HepG2 (cell line): ENCODE measurements at regions not wholly inside any gene's neighbourhood (a gene's known extent, or its start where the extent isn't known, plus 50 kb on each side); places are given as distances from the start of the nearest gene placed in this dataset.

Source experiments
- ATAC-seq: fragments of 200-7000 bp; cut with Tn5 transposase; 3 replicates; pipeline ENCODE4 v1.9.1; 2020; ENCODE audit warnings: mild to moderate bottlenecking, moderate library complexity
- BruUV-seq: library from RNA; stranded (reverse); fragments of 400-500 nt; replicated peaks from 2 replicates; lab custom pipeline; 2021; lab: Mats Ljungman, UMichigan
- CTCF ChIA-PET: fragments of 300-600 bp; formaldehyde crosslinking; extraction: SDS; loops from one replicate; lab custom pipeline; 2021; ENCODE audit warnings: low total read pairs, inconsistent platforms, low intra/inter-chr PET ratio; lab: Yijun Ruan, JAX
- POLR2A ChIA-PET: fragments of 350-600 bp; sonication (Branson Sonifier 250); formaldehyde crosslinking; loops from one replicate; lab custom pipeline; 2020; ENCODE audit warnings: antibody characterized with exemption, inconsistent platforms; lab: Yijun Ruan, JAX
- DNase-seq: peaks from one replicate; pipeline ENCODE4 v3.0.0-alpha.2; 2015; ENCODE audit warnings: low spot score
- FAIRE-seq: peaks from 3 replicates; lab custom pipeline; 2011; peaks lifted over from hg19 to GRCh38; lab: Jason Lieb, UNC
- H2AFZ ChIP-seq: one replicate; pipeline ENCODE4 v1.6.1; 2011; ENCODE audit warnings: low read length, inconsistent platforms
- H3K27ac ChIP-seq: fragments of 300-600 bp; 3 replicates; pipeline ENCODE4 v1.8.0; 2011; ENCODE audit warnings: mixed run types, mild to moderate bottlenecking, mixed read lengths, low read length, inconsistent platforms; ENCODE audit not compliant: insufficient read depth; ENCODE audit errors: extremely low read length
- H3K27me3 ChIP-seq, 2 experiments: fragments of 200-600 bp in 1 of 2; 2 replicates in 1 of 2; 3 replicates in 1 of 2; pipeline versions ENCODE4 v1.6.0 to v1.8.0; 2011; ENCODE audit warnings: low read length in 2 of 2, mild to moderate bottlenecking in 2 of 2, moderate library complexity in 2 of 2, inconsistent platforms in 1 of 2; ENCODE audit not compliant: insufficient read depth in 2 of 2, control insufficient read depth in 1 of 2
- H3K36me3 ChIP-seq, 2 experiments: fragments of 200-600 bp in 1 of 2; replicated peaks in 1 of 2; 2 replicates in 1 of 2; 3 replicates in 1 of 2; pipeline versions ENCODE4 v1.5.1 to v1.8.0; 2011; ENCODE audit warnings: low read length in 2 of 2, inconsistent platforms in 1 of 2; ENCODE audit not compliant: insufficient read depth in 2 of 2, control insufficient read depth in 1 of 2
- H3K4me1 ChIP-seq: 2 replicates; pipeline ENCODE4 v1.5.1; 2012; ENCODE audit warnings: low read length, inconsistent platforms; ENCODE audit not compliant: insufficient read depth
- H3K4me2 ChIP-seq: 2 replicates; pipeline ENCODE4 v1.6.0; 2011; ENCODE audit warnings: low read depth, low read length, inconsistent platforms
- H3K4me3 ChIP-seq, 3 experiments: fragments of 200-600 bp in 1 of 3; sonication (generic), shearing (Covaris generic) in 1 of 3; replicated peaks in 1 of 3; 2 replicates each; pipeline ENCODE4 v1.5.1; 2011 to 2016; ENCODE audit warnings: low read length in 3 of 3, inconsistent platforms in 2 of 3, low read depth in 2 of 3, mild to moderate bottlenecking in 2 of 3, control low read depth in 1 of 3, mixed read lengths in 1 of 3; ENCODE audit not compliant: insufficient read depth in 1 of 3
- H3K79me2 ChIP-seq: one replicate; pipeline ENCODE4 v1.6.1; 2011; ENCODE audit warnings: low read length, inconsistent platforms; ENCODE audit not compliant: insufficient read depth
- H3K9ac ChIP-seq: 2 replicates; pipeline ENCODE4 v1.6.0; 2011; ENCODE audit warnings: mild to moderate bottlenecking, low read depth, low read length, inconsistent platforms; ENCODE audit not compliant: insufficient read depth
- H3K9me3 ChIP-seq: 2 replicates; pipeline ENCODE4 v1.5.1; 2012; ENCODE audit warnings: mild to moderate bottlenecking, low read length
- H4K20me1 ChIP-seq: 2 replicates; pipeline ENCODE4 v1.6.0; 2011; ENCODE audit warnings: inconsistent platforms, mild to moderate bottlenecking, low read length, moderate library complexity; ENCODE audit not compliant: insufficient read depth
- STAG1 ChIP-seq: sonication (generic); formaldehyde crosslinking; IDR thresholded peaks from 2 replicates; pipeline ENCODE4 v1.4.0; 2020; ENCODE audit warnings: missing genetic modification reagents
- TBL1XR1 ChIP-seq: fragments of 150-350 bp; IDR thresholded peaks from 2 replicates; pipeline ENCODE4 v1.6.1; 2014; ENCODE audit warnings: borderline replicate concordance, low read length; ENCODE audit not compliant: partially characterized antibody
- WIZ ChIP-seq: sonication (generic); formaldehyde crosslinking; IDR thresholded peaks from 2 replicates; pipeline ENCODE4 v1.5.1; 2020; ENCODE audit warnings: mild to moderate bottlenecking, missing genetic modification reagents
- ZNF235 ChIP-seq: sonication (generic); formaldehyde crosslinking; IDR thresholded peaks from 2 replicates; pipeline ENCODE4 v1.8.1; 2023; ENCODE audit warnings: mild to moderate bottlenecking, missing genetic modification reagents, borderline replicate concordance
- ZNF556 ChIP-seq: sonication (generic); formaldehyde crosslinking; IDR thresholded peaks from 2 replicates; pipeline ENCODE4 v1.4.0; 2020; ENCODE audit warnings: mild to moderate bottlenecking, missing genetic modification reagents, borderline replicate concordance
- ZNF570 ChIP-seq: sonication (generic); formaldehyde crosslinking; IDR thresholded peaks from 2 replicates; pipeline ENCODE4 v1.4.0; 2020; ENCODE audit warnings: mild to moderate bottlenecking, missing genetic modification reagents, borderline replicate concordance
- WGBS: methylation state at CpG from one replicate; pipeline ENCODE4 v1.1.6; 2017; ENCODE audit warnings: low lambda C conversion rate; 5-methylcytosine and 5-hydroxymethylcytosine counted together
- in situ Hi-C: cut with HindIII; loops from 2 replicates; pipeline ENCODE4 v1.10.0; 2017; ENCODE audit warnings: low pct_unique_long_range_greater_than_20kb; ENCODE audit not compliant: extremely low pct_ligation_motif_present
- intact Hi-C: fragments of 100-400 bp; cut with micrococcal nuclease; formaldehyde crosslinking; loops from one replicate; pipeline ENCODE4 v1.10.0; 2022; ENCODE audit not compliant: unreplicated experiment
- TF ChIP-seq, protein P1 (sequence below): sonication (generic); formaldehyde crosslinking; IDR thresholded peaks from 2 replicates; pipeline ENCODE4 v1.9.0; 2021; ENCODE audit warnings: missing genetic modification reagents, mild to moderate bottlenecking, borderline replicate concordance
- TF ChIP-seq, protein P2 (sequence below): sonication (generic); formaldehyde crosslinking; IDR thresholded peaks from 2 replicates; pipeline ENCODE4 v1.5.0; 2020; ENCODE audit warnings: mild to moderate bottlenecking, missing genetic modification reagents, moderate library complexity
- TF ChIP-seq, protein P3 (sequence below): sonication (generic); formaldehyde crosslinking; IDR thresholded peaks from 2 replicates; pipeline ENCODE4 v1.4.0; 2020; ENCODE audit warnings: missing genetic modification reagents
- TF ChIP-seq, protein P4 (sequence below): sonication (generic); formaldehyde crosslinking; IDR thresholded peaks from 2 replicates; pipeline ENCODE4 v1.4.0; 2020; ENCODE audit warnings: low read depth, mild to moderate bottlenecking, missing genetic modification reagents
- TF ChIP-seq, protein P5 (sequence below): sonication (generic); formaldehyde crosslinking; IDR thresholded peaks from 2 replicates; pipeline ENCODE4 v1.8.1; 2023; ENCODE audit warnings: mild to moderate bottlenecking, inconsistent platforms, moderate library complexity, missing genetic modification reagents, borderline replicate concordance

DNA sequence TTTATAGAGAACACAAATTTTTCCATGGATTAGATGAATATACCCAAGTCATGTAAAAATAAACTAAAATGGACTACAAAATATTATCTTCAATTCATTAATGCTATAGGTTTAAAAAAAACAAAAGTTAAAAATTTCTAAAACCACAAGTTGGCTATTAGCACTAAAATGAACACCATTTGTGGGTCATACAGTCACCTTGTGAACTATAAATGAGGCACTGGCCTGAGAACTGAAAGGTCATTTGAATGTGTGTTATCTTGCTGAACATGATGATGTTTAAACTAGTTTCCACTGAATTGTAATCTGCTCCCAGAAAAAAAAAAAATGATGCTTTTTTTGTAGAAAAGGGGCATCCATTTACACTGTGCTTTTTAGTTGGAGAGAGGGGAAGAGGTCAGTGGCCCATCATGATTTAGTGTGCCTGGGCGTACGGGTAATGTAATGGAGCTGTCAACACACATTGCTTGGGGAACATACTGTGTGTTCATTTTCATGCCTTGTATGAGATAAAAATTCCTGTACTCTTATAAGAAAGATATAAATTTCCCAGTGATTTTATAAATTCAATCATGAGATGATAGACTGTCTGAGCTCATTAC lies 96.6 kb upstream of the FKBP1C start (continued):
- TF ChIP-seq, protein P1, sequence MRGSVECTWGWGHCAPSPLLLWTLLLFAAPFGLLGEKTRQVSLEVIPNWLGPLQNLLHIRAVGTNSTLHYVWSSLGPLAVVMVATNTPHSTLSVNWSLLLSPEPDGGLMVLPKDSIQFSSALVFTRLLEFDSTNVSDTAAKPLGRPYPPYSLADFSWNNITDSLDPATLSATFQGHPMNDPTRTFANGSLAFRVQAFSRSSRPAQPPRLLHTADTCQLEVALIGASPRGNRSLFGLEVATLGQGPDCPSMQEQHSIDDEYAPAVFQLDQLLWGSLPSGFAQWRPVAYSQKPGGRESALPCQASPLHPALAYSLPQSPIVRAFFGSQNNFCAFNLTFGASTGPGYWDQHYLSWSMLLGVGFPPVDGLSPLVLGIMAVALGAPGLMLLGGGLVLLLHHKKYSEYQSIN, result no peak

DNA sequence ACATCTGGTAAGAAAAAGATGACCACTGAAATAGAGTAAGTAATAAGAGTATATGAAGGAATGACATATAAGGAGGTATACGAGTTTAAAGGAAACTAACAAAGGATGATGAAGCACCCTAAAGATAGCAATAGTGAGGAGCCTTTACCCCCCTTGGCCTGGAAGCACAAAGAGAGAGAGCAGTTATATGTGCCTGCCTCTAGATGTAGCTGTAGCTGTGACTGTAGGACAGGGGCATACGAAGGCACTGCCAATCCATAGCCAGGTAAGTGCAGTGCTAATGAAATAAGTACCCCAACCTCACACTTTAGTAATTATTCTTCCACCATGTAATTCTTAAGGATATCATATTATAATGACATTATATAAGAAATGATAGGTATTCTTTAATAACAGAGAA lies 90.1 kb upstream of the FKBP1C start:
- TF ChIP-seq STAG1 (CRISPR knock-in tag) (peak; percentile 50), ZNF556 (CRISPR knock-in tag) (no peak), ZNF570 (CRISPR knock-in tag) (no peak), WIZ (CRISPR knock-in tag) (no peak), TBL1XR1 (no peak), ZNF235 (CRISPR knock-in tag) (no peak)
- TF ChIP-seq, protein P2, sequence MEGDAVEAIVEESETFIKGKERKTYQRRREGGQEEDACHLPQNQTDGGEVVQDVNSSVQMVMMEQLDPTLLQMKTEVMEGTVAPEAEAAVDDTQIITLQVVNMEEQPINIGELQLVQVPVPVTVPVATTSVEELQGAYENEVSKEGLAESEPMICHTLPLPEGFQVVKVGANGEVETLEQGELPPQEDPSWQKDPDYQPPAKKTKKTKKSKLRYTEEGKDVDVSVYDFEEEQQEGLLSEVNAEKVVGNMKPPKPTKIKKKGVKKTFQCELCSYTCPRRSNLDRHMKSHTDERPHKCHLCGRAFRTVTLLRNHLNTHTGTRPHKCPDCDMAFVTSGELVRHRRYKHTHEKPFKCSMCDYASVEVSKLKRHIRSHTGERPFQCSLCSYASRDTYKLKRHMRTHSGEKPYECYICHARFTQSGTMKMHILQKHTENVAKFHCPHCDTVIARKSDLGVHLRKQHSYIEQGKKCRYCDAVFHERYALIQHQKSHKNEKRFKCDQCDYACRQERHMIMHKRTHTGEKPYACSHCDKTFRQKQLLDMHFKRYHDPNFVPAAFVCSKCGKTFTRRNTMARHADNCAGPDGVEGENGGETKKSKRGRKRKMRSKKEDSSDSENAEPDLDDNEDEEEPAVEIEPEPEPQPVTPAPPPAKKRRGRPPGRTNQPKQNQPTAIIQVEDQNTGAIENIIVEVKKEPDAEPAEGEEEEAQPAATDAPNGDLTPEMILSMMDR (CRISPR knock-in tag), result peak; percentile 53
- TF ChIP-seq, protein P3, sequence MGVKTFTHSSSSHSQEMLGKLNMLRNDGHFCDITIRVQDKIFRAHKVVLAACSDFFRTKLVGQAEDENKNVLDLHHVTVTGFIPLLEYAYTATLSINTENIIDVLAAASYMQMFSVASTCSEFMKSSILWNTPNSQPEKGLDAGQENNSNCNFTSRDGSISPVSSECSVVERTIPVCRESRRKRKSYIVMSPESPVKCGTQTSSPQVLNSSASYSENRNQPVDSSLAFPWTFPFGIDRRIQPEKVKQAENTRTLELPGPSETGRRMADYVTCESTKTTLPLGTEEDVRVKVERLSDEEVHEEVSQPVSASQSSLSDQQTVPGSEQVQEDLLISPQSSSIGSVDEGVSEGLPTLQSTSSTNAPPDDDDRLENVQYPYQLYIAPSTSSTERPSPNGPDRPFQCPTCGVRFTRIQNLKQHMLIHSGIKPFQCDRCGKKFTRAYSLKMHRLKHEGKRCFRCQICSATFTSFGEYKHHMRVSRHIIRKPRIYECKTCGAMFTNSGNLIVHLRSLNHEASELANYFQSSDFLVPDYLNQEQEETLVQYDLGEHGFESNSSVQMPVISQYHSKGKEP (CRISPR knock-in tag), result no peak
- TF ChIP-seq, protein P4, sequence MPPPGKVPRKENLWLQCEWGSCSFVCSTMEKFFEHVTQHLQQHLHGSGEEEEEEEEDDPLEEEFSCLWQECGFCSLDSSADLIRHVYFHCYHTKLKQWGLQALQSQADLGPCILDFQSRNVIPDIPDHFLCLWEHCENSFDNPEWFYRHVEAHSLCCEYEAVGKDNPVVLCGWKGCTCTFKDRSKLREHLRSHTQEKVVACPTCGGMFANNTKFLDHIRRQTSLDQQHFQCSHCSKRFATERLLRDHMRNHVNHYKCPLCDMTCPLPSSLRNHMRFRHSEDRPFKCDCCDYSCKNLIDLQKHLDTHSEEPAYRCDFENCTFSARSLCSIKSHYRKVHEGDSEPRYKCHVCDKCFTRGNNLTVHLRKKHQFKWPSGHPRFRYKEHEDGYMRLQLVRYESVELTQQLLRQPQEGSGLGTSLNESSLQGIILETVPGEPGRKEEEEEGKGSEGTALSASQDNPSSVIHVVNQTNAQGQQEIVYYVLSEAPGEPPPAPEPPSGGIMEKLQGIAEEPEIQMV (CRISPR knock-in tag), result no peak
- TF ChIP-seq, protein P5, sequence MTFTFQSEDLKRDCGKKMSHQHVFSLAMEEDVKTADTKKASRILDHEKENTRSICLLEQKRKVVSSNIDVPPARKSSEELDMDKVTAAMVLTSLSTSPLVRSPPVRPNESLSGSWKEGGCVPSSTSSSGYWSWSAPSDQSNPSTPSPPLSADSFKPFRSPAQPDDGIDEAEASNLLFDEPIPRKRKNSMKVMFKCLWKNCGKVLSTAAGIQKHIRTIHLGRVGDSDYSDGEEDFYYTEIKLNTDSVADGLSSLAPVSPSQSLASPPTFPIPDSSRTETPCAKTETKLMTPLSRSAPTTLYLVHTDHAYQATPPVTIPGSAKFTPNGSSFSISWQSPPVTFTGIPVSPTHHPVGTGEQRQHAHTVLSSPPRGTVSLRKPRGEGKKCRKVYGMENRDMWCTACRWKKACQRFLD, result no peak
- H3K27me3 ChIP-seq, result no peaks in the 10 kb centered on the region
- WGBS, result under 1% methylated on average over 2 of the region's 2 CpGs
- H3K4me1 ChIP-seq, result no peaks in the 10 kb centered on the region
- POLR2A ChIA-PET, result no interaction called here
- no peak overlapping the region for H2AFZ ChIP-seq
- no peaks in the 10 kb centered on the region for H3K79me2 ChIP-seq
- DNase-seq (peak; percentile 19), FAIRE-seq (no peak), ATAC-seq (peak; percentile 97)
- no peaks in the 10 kb centered on the region for H3K9me3 ChIP-seq
- intact Hi-C loops, result loop anchor here (1.0 kb wide), 1 partner anchor 151 kb away; no protein-coding TSS in a partner anchor
- CTCF ChIA-PET, result no interaction called here
- no peak overlapping the region for H3K4me2 ChIP-seq
- H4K20me1 ChIP-seq, result no peaks in the 10 kb centered on the region
- no peak overlapping the region for H3K27ac ChIP-seq
- BruUV-seq, result no TSS peak
- H3K36me3 ChIP-seq, result no peaks in the 10 kb centered on the region
- H3K4me3 ChIP-seq, result no peak overlapping the region
- in situ Hi-C loops, result no loop called here
- no peak overlapping the region for H3K9ac ChIP-seq
